Osteocyte (in vitro differentiated cells): ENCODE measurements at regions not wholly inside any gene's neighbourhood (a gene's known extent, or its start where the extent isn't known, plus 50 kb on each side); places are given as distances from the start of the nearest gene placed in this dataset. TPM values are rescaled to one million over a fixed set of nuclear protein-coding genes. Genes with fewer than 3 reads are reported as not detected.

Experiments used
- DNase-seq: peaks from one replicate; pipeline ENCODE4 v3.0.0; 2021; ENCODE audit warnings: mixed read lengths; ENCODE audit not compliant: unreplicated experiment; ENCODE audit errors: extremely low spot score
- H3K27ac Mint-ChIP-seq: one replicate; pipeline ENCODE4 v1.8.0; 2021; ENCODE audit warnings: mild to moderate bottlenecking, mixed read lengths; ENCODE audit not compliant: unreplicated experiment
- H3K27me3 Mint-ChIP-seq: one replicate; pipeline ENCODE4 v1.8.0; 2021; ENCODE audit warnings: mixed read lengths; ENCODE audit not compliant: unreplicated experiment
- H3K36me3 Mint-ChIP-seq: one replicate; pipeline ENCODE4 v1.8.0; 2021; ENCODE audit warnings: mixed read lengths; ENCODE audit not compliant: unreplicated experiment
- H3K4me1 Mint-ChIP-seq: one replicate; pipeline ENCODE4 v1.8.0; 2021; ENCODE audit warnings: mixed read lengths; ENCODE audit not compliant: unreplicated experiment
- H3K4me3 Mint-ChIP-seq: one replicate; pipeline ENCODE4 v1.8.0; 2021; ENCODE audit warnings: mild to moderate bottlenecking, moderate library complexity, mixed read lengths; ENCODE audit not compliant: unreplicated experiment
- H3K9me3 Mint-ChIP-seq: one replicate; pipeline ENCODE4 v1.8.0; 2021; ENCODE audit warnings: mixed read lengths; ENCODE audit not compliant: unreplicated experiment
- CTCF ChIP-seq: fragments of 200-600 bp; sonication (generic); IDR thresholded peaks from 2 replicates; pipeline ENCODE4 v1.5.0; 2021; ENCODE audit warnings: antibody characterized with exemption, mild to moderate bottlenecking, moderate library complexity
- microRNA-seq: library from miRNA; unstranded; fragments of <30 nt; microRNA quantifications from one replicate; pipeline ENCODE4 v1.1.0, GENCODE V29; 2020; ENCODE audit not compliant: unreplicated experiment

GRCh38 chr6:19772891-19773290 lies 64.3 kb upstream of the ID4 start:
- Mint-ChIP-seq H3K27ac (no peak overlapping the region), H3K4me3 (no peak overlapping the region), H3K36me3 (no peaks in the 10 kb centered on the region), H3K4me1 (no peaks in the 10 kb centered on the region), H3K27me3 (no peaks in the 10 kb centered on the region), H3K9me3 (no peaks in the 10 kb centered on the region)
- TF ChIP-seq CTCF = no peak
- DNase-seq = no peak

- no peak for DNase-seq
- Mint-ChIP-seq H3K27ac (no peak overlapping the region), H3K4me1 (peaks cover 6% of the 10 kb centered on the region), H3K4me3 (no peak overlapping the region), H3K27me3 (no peaks in the 10 kb centered on the region), H3K36me3 (no peaks in the 10 kb centered on the region), H3K9me3 (no peaks in the 10 kb centered on the region)
- TF ChIP-seq CTCF = no peak
These were observed 55.9 kb upstream of the ID4 start for GRCh38 chr6:19781269-19781668.

- Mint-ChIP-seq H3K9me3 (no peaks in the 10 kb centered on the region), H3K27ac (no peak overlapping the region), H3K36me3 (no peaks in the 10 kb centered on the region), H3K4me1 (peaks cover 6% of the 10 kb centered on the region), H3K4me3 (no peak overlapping the region), H3K27me3 (no peaks in the 10 kb centered on the region)
- no peak for DNase-seq
- TF ChIP-seq CTCF = no peak
These were observed 54.6 kb upstream of the ID4 start for GRCh38 chr6:19782588-19782987.

Small RNAs in the stretch of these regions (microRNA-seq; reads per million reads assigned to microRNA genes)
- not detected for gene MIR548A1
